A549 (cell line): ENCODE measurements at regions not wholly inside any gene's neighbourhood (a gene's known extent, or its start where the extent isn't known, plus 50 kb on each side); places are given as distances from the start of the nearest gene placed in this dataset.

Experiments
- ATAC-seq, 2 experiments: fragments of 200-7000 bp in 1 of 2; fragments of >200 bp in 1 of 2; cut with Nextera tagmentation in 1 of 2; cut with Tn5 transposase in 1 of 2; 3 replicates each; pipeline versions ENCODE4 v1.8.0 to v1.9.1; 2018 to 2020; ENCODE audit warnings: mild to moderate bottlenecking in 1 of 2, moderate library complexity in 1 of 2
- CTCF ChIA-PET: fragments of 300-600 bp; sonication (Branson Sonifier 250); formaldehyde crosslinking; extraction: SDS; loops from one replicate; lab custom pipeline; 2021; ENCODE audit warnings: antibody characterized with exemption, inconsistent platforms; lab: Yijun Ruan, JAX
- POLR2A ChIA-PET: fragments of 350-600 bp; formaldehyde crosslinking; extraction: SDS; loops from one replicate; lab custom pipeline; 2021; ENCODE audit warnings: antibody characterized with exemption, inconsistent platforms; lab: Yijun Ruan, JAX
- DNase-seq, 2 experiments: peaks; one replicate each; pipeline versions ENCODE4 v3.0.0 to v3.0.0-alpha.2; 2011 to 2016; ENCODE audit warnings: low read depth in 1 of 2, low spot score in 1 of 2
- FAIRE-seq: peaks from 2 replicates; lab custom pipeline; 2011; peaks lifted over from hg19 to GRCh38; lab: Jason Lieb, UNC
- H3K27ac ChIP-seq, 2 experiments: fragments of >200 bp; sonication (Bioruptor Twin); formaldehyde crosslinking; 3 replicates each; pipeline ENCODE4 v1.5.1; 2016 to 2017
- H3K4me1 ChIP-seq: fragments of >200 bp; sonication (Bioruptor Twin); formaldehyde crosslinking; 3 replicates; pipeline ENCODE4 v1.6.1; 2016
- H3K4me2 ChIP-seq: fragments of >200 bp; sonication (Bioruptor Twin); formaldehyde crosslinking; 3 replicates; pipeline ENCODE4 v1.6.1; 2016
- H3K4me3 ChIP-seq: fragments of >200 bp; sonication (Bioruptor Twin); formaldehyde crosslinking; 3 replicates; pipeline ENCODE4 v1.5.1; 2016
- H3K9me3 ChIP-seq: fragments of >200 bp; sonication (Bioruptor Twin); formaldehyde crosslinking; 3 replicates; pipeline ENCODE4 v1.6.1; 2016
- BHLHE40 ChIP-seq: IDR thresholded peaks from 2 replicates; pipeline ENCODE4 v1.6.1; 2012; ENCODE audit warnings: low read depth, low read length, inconsistent platforms
- CBX2 ChIP-seq: fragments of 200-600 bp; sonication (generic); IDR thresholded peaks from 2 replicates; pipeline ENCODE4 v1.6.1; 2016; ENCODE audit warnings: low read depth, mild to moderate bottlenecking, borderline replicate concordance
- CEBPB ChIP-seq, 2 experiments: fragments of >200 bp in 1 of 2; sonication (Bioruptor Twin) in 1 of 2; formaldehyde crosslinking in 1 of 2; IDR thresholded peaks; 2 replicates each; pipeline ENCODE4 v1.6.1; 2012 to 2016
- CTCF ChIP-seq: fragments of >200 bp; sonication (Bioruptor Twin); formaldehyde crosslinking; IDR thresholded peaks from 3 replicates; pipeline ENCODE4 v1.5.1; 2016
- ESRRA ChIP-seq: fragments of 150-350 bp; IDR thresholded peaks from 2 replicates; pipeline ENCODE4 v1.6.1; 2014; ENCODE audit warnings: mild to moderate bottlenecking, low read length, borderline replicate concordance
- FOSB ChIP-seq: fragments of 250-450 bp; sonication (Bioruptor Pico); IDR thresholded peaks from 2 replicates; pipeline ENCODE4 v1.5.0; 2020; ENCODE audit warnings: mild to moderate bottlenecking, moderate library complexity
- FOSL2 ChIP-seq, 2 experiments: fragments of 450-650 bp in 1 of 2; fragments of >200 bp in 1 of 2; sonication (Bioruptor Twin) in 1 of 2; formaldehyde crosslinking; IDR thresholded peaks; 2 replicates each; pipeline versions ENCODE4 v1.5.0 to v1.6.1; 2016 to 2020; ENCODE audit warnings: mild to moderate bottlenecking in 1 of 2, moderate library complexity in 1 of 2
- HMGXB4 ChIP-seq: fragments of 250-450 bp; sonication (Bioruptor Pico); IDR thresholded peaks from 2 replicates; pipeline ENCODE4 v1.5.0; 2021; ENCODE audit warnings: mild to moderate bottlenecking, moderate library complexity, borderline replicate concordance
- JUN ChIP-seq, 2 experiments: fragments of >200 bp; sonication (Bioruptor Twin); formaldehyde crosslinking; IDR thresholded peaks; 2 replicates in 1 of 2; 3 replicates in 1 of 2; pipeline ENCODE4 v1.6.1; 2016 to 2017
- MAFK ChIP-seq: fragments of 450-650 bp; IDR thresholded peaks from 2 replicates; pipeline ENCODE4 v1.6.1; 2014; ENCODE audit not compliant: partially characterized antibody
- MYC ChIP-seq: IDR thresholded peaks from 2 replicates; pipeline ENCODE4 v1.6.1; 2012; ENCODE audit warnings: mild to moderate bottlenecking, inconsistent platforms, low read length, improper control_type of control experiment, borderline replicate concordance
- NPAS2 ChIP-seq: fragments of 250-450 bp; sonication (Bioruptor Pico); IDR thresholded peaks from 2 replicates; pipeline ENCODE4 v1.8.0; 2022; ENCODE audit warnings: mild to moderate bottlenecking, moderate library complexity, borderline replicate concordance
- PBX3 ChIP-seq: IDR thresholded peaks from 2 replicates; pipeline ENCODE4 v1.6.1; 2012
- POLR2AphosphoS2 ChIP-seq: conservative IDR thresholded peaks from 2 replicates; pipeline ENCODE4 v1.6.1; 2012; ENCODE audit warnings: low read length, improper control_type of control experiment, inconsistent platforms
- RCOR1 ChIP-seq: fragments of 150-350 bp; IDR thresholded peaks from 2 replicates; pipeline ENCODE4 v1.6.1; 2014; ENCODE audit warnings: antibody characterized with exemption, low read length, low read depth
- REST ChIP-seq: fragments of 200-600 bp; sonication (generic); IDR thresholded peaks from 2 replicates; pipeline ENCODE4 v1.6.1; 2016; ENCODE audit warnings: antibody characterized with exemption, mild to moderate bottlenecking, moderate library complexity
- TFCP2L1 ChIP-seq: fragments of 250-450 bp; sonication (Bioruptor Pico); IDR thresholded peaks from 2 replicates; pipeline ENCODE4 v1.5.0; 2021; ENCODE audit warnings: mild to moderate bottlenecking
- TP53 ChIP-seq: fragments of 250-450 bp; sonication (Bioruptor Pico); IDR thresholded peaks from 2 replicates; pipeline ENCODE4 v1.5.0; 2021; ENCODE audit warnings: mild to moderate bottlenecking, moderate library complexity
- ZFP36 ChIP-seq: fragments of 450-650 bp; IDR thresholded peaks from 2 replicates; pipeline ENCODE4 v1.6.1; 2014; ENCODE audit warnings: borderline replicate concordance; ENCODE audit not compliant: partially characterized antibody
- ZSCAN20 ChIP-seq: fragments of 250-450 bp; sonication (Bioruptor Pico); IDR thresholded peaks from 2 replicates; pipeline ENCODE4 v1.8.0; 2022; ENCODE audit warnings: mild to moderate bottlenecking, moderate library complexity
- whole genome bisulfite sequencing: methylation state at CpG from one replicate; pipeline ENCODE4 v1.1.6; 2017; ENCODE audit errors: missing lambda C conversion rate; 5-methylcytosine and 5-hydroxymethylcytosine counted together

GRCh38 chr11:130606178-130606577 lies 157.7 kb downstream of the ADAMTS15 start:
- Histone ChIP-seq H3K9me3 (no peaks in the 10 kb centered on the region), H3K4me2 (no peak overlapping the region), H3K4me1 (peaks cover 5% of the 10 kb centered on the region), H3K27ac (peak overlapping the region in 1 of 2 experiments; percentile 46; a peak in 1 of 6 replicates), H3K4me3 (no peak overlapping the region)
- no peak for DNase-seq
- 74% methylated on average over 4 of the region's 4 CpGs for WGBS
- FAIRE-seq, result no peak
- CTCF ChIA-PET, result no interaction called here
- POLR2A ChIA-PET, result no interaction called here
- no peak for ATAC-seq
- TF ChIP-seq RCOR1 (no peak), FOSB (CRISPR knock-in tag) (no peak), TFCP2L1 (no peak), TP53 (no peak), POLR2AphosphoS2 (no peak), PBX3 (no peak)

GRCh38 chr11:130606781-130607511 lies 158.5 kb downstream of the ADAMTS15 start:
- Histone ChIP-seq H3K4me3 (no peak overlapping the region), H3K4me1 (peaks cover 13% of the 10 kb centered on the region), H3K9me3 (no peaks in the 10 kb centered on the region), H3K27ac (peak overlapping the region in 1 of 2 experiments; percentile 46; a peak in 3 of 6 replicates), H3K4me2 (no peak overlapping the region)
- ATAC-seq (no peak), FAIRE-seq (no peak), DNase-seq (no peak)
- ChIA-PET CTCF (no interaction called here), POLR2A (no interaction called here)
- 67% methylated on average over 9 of the region's 10 CpGs for WGBS
- TF ChIP-seq REST (no peak), ZSCAN20 (no peak), BHLHE40 (no peak), NPAS2 (no peak), MAFK (no peak)

GRCh38 chr11:130608287-130608686 lies 159.8 kb downstream of the ADAMTS15 start:
- 88% methylated on average over 8 of the region's 8 CpGs for WGBS
- no peak overlapping the region for H3K4me2 ChIP-seq
- peak overlapping the region in 1 of 2 experiments; percentile 35; a peak in 3 of 6 replicates for H3K27ac ChIP-seq
- FAIRE-seq, result no peak
- H3K9me3 ChIP-seq, result no peaks in the 10 kb centered on the region
- no peak for ATAC-seq
- TF ChIP-seq CTCF (no peak), CBX2 (no peak), ESRRA (no peak), MYC (no peak), CEBPB (IDR thresholded peaks at IDR 0.05) (no peak), ZFP36 (no peak), MAFK (no peak), HMGXB4 (CRISPR knock-in tag) (no peak), BHLHE40 (no peak), JUN (IDR thresholded peaks at IDR 0.05) (no peak), FOSL2 (IDR thresholded peaks at IDR 0.05) (no peak), FOSL2 (CRISPR knock-in tag; IDR thresholded peaks at IDR 0.05) (no peak)
- H3K4me1 ChIP-seq, result peaks cover 26% of the 10 kb centered on the region
- ChIA-PET CTCF (interaction anchor here (1.1 kb wide), 1 partner anchor 254 kb away, joined by 4 read pairs; no protein-coding TSS in a partner anchor), POLR2A (no interaction called here)
- no peak for DNase-seq
- H3K4me3 ChIP-seq, result no peak overlapping the region
